ENCODE measurements at regions not wholly inside any gene's neighbourhood (a gene's known extent, or its start where the extent isn't known, plus 50 kb on each side); places are given as distances from the start of the nearest gene placed in this dataset.

DNA sequence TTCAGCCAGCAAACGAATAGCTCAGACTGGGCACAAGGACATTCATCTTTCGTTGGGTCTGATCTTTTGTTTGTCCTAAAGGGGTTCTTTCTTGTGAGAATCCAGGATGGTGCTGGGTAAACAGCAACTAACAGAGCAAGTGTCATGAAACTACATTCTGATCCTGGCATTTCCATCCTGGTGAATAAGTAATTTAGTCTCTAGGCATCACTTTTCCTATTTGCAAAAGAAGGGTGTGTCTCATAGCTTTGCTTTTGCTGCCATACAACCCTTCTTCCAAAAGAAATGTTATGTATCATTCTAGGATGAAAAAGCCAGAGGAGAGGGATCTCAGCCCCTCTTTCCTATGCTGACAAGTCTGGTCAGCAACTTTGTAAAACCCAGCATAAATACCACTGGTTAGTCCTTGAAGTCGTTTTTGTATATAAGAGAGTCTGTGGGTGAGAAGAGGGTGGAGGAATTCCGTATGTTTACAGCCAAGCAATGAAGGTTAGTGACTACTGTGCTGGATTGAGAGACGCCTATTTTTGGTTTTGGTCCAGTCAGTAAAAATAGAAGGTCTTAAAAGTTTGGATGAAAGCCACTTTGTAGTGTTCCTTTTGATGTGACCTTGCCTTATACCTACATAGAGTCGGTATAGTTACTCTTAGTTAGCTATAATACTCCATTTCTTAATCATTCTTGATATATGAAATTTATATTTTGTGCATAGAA, 88.4 kb upstream of the SLC25A13 start:
- no peak for DNase-seq (ENCODE audit: low read depth)

GRCh38 chr7:96408881-96409280, 87.0 kb upstream of the SLC25A13 start:
- no peak for DNase-seq (ENCODE audit: low read depth)

- no peak for DNase-seq (ENCODE audit: low read depth)
Observed at GRCh38 chr7:96407427-96407826, 85.5 kb upstream of the SLC25A13 start.

DNA sequence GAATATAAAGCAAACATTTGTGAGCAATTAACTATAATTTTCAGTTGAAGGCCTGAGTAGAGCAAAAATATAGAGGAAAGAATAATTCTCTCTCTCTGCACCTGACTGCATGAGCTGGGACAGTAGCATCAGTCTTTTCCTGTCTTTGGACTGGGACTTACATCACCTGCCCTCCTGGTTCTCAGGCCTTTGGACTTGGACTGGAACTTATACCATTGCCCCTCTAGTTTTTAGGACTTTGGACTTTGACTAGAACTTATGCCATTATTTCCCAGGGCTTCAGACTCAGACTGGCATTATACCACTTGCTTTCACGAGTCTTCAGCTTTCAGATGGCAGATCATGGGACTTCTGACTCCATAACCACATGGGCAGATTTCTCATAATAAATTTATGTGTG, 81.0 kb upstream of the SLC25A13 start:
- no peak for DNase-seq (ENCODE audit: low read depth)

GRCh38 chr7:96401200-96401599, 79.3 kb upstream of the SLC25A13 start:
- no peak for DNase-seq (ENCODE audit: low read depth)

DNA sequence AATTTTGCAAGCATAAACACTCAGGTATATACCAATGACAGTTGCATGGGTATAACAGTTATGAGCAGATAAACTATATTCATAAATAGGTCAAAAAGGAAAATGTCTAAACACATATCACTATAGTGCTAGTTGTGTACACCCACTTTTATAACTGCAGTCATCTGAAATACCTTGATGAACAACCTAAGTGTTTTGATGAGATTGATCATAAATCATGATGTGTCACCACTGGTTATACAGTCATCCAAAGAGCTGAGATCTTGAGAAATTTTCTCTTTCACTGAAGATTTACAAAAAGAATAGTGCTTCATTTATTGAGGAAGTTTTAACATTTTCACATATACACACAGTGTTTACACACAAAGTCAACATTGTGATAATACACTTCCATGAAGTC, 78.6 kb upstream of the SLC25A13 start:
- peak; percentile 45 for DNase-seq (ENCODE audit: low read depth)

- no peak for DNase-seq (ENCODE audit: low read depth)
Observed at GRCh38 chr7:96400001-96400400, 78.1 kb upstream of the SLC25A13 start.

- DNase-seq (ENCODE audit: low read depth) = peak; percentile 55
Observed at GRCh38 chr7:96397936-96398598, 76.2 kb upstream of the SLC25A13 start.

GRCh38 chr7:96388620-96389383, 66.9 kb upstream of the SLC25A13 start:
- peak; percentile 72 for DNase-seq (ENCODE audit: low read depth)

DNA sequence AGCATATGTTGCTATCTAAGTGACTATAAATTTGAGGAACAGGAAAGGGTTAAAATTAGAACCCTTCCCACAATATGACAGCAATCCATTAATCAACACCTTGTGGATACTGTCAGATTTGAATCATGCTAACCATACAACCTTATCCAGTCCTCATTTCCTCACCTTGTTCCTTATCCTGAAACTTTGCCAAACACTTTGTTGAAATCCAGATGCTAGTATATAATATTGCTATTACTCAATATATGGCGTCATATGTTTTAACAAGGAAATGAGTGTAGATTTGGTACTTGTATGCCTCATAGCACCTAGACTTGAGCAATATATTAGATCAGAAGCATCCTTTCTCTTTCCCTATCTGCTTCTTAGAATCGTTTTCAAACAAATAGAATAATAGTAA, 66.3 kb upstream of the SLC25A13 start:
- peak; percentile 27 for DNase-seq (ENCODE audit: low read depth)

GRCh38 chr7:96380111-96380512, 58.2 kb upstream of the SLC25A13 start:
- DNase-seq (ENCODE audit: low read depth) = no peak

DNA sequence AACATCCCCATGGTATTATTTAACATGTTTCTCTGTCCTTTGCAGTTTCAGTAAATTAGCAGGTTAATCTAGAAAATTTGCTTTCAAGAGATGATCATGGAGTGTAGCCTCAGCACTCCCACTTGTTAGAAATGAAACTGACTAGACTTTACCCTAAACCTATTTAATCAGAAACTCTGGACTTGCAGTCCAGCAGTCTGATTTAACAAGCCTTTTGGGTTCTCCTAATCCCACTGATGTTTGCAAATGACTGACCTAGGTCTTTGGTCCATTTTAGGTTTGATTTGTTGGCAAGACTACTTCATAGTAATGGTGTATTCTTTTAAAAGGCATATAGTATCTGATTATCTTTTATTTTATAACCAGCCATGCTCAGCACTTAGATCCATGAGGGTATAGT, 55.5 kb upstream of the SLC25A13 start:
- DNase-seq (ENCODE audit: low read depth) = no peak
